Heart right ventricle (tissue), 16 donors: ENCODE measurements at regions not wholly inside any gene's neighbourhood (a gene's known extent, or its start where the extent isn't known, plus 50 kb on each side); places are given as distances from the start of the nearest gene placed in this dataset.

Experiments used
- ATAC-seq, 8 donors: fragments of 200-7000 bp; cut with Tn5 transposase; one replicate each; pipeline ENCODE4 v1.9.1; 2020; ENCODE audit warnings: mild to moderate bottlenecking in 8 of 8, moderate library complexity in 8 of 8, moderate number of reproducible peaks in 1 of 8
- DNase-seq, 2 donors: peaks; one replicate each; pipeline ENCODE4 v3.0.0-alpha.2; 2020
- H3K27ac ChIP-seq, 10 donors: fragments of 200-600 bp; sonication (generic) in 2 of 10; one replicate each; pipeline versions ENCODE4 v1.5.0 to v1.8.0; 2020 to 2022; ENCODE audit warnings: mild to moderate bottlenecking in 3 of 10
- H3K27me3 ChIP-seq, 7 donors: fragments of 200-600 bp; one replicate each; pipeline ENCODE4 v1.8.0; 2021 to 2022; ENCODE audit warnings: mild to moderate bottlenecking in 2 of 7
- H3K36me3 ChIP-seq, 9 donors: fragments of 200-600 bp; sonication (generic) in 1 of 9; one replicate each; pipeline versions ENCODE4 v1.5.0 to v1.8.0; 2020 to 2022; ENCODE audit warnings: mild to moderate bottlenecking in 2 of 9
- H3K4me1 ChIP-seq, 9 donors: fragments of 200-600 bp; sonication (generic) in 1 of 9; one replicate each; pipeline versions ENCODE4 v1.5.0 to v1.8.0; 2020 to 2022; ENCODE audit warnings: mild to moderate bottlenecking in 4 of 9
- H3K4me3 ChIP-seq, 10 donors: fragments of 200-600 bp; sonication (generic) in 2 of 10; one replicate each; pipeline versions ENCODE4 v1.5.0 to v1.8.0; 2020 to 2022; ENCODE audit warnings: mild to moderate bottlenecking in 7 of 10, moderate library complexity in 2 of 10
- H3K9me3 ChIP-seq, 11 donors: fragments of 200-600 bp in 10 of 11; sonication (generic) in 2 of 11; one replicate each; pipeline versions ENCODE4 v1.5.0 to v1.8.0; 2013 to 2022; ENCODE audit warnings: mild to moderate bottlenecking in 2 of 11, control low read depth in 1 of 11, moderate library complexity in 1 of 11
- CTCF ChIP-seq, 9 donors: fragments of 200-600 bp; sonication (generic) in 2 of 9; IDR thresholded peaks; one replicate each; pipeline versions ENCODE4 v1.5.0 to v1.8.0; 2021 to 2022; ENCODE audit warnings: antibody characterized with exemption in 9 of 9, mild to moderate bottlenecking in 5 of 9, moderate library complexity in 1 of 9
- WGBS, 2 donors: extraction: QIAGEN DNeasy Blood & Tissue Kit; methylation state at CpG; one replicate each; pipeline ENCODE4 v1.1.7; 2013; ENCODE audit warnings: inconsistent platforms in 1 of 2; 5-methylcytosine and 5-hydroxymethylcytosine counted together
- intact Hi-C, 10 donors: fragments of 100-400 bp; cut with DNase I; formaldehyde crosslinking; loops; one replicate each; pipeline versions ENCODE4 v1.11.1 to v1.14.2; 2022
- donor health status: Arrhythmogenic right ventricular cardiomyopathy.
- donor health status: ischemic (EF 13 %, LVEDD 7.1; RV severe dilation, severe dysfunction).
- donor health status: healthy with polysubstance abuse.
- donor health status: DM: no; HTN: yes; CAD: no.
- donor health status: DM: no; HTN: no; CAD: no.
- donor health status: ischemic (EF 25% LVEDD 6.9; RV normal size, moderate dysfunction).
- donor health status: ischemic (EF 25% LVEDD 5.7; RV mildly dilated, moderate dysfunction).
- donor health status: healthy.
- donor health status: DM: yes; HTN: yes; CAD: no.
- donor health status: Ischemic cardiomyopathy.
- donor health status: ischemic (EF 35%, LVEDD 5.7; RV mildly dilated, moderate dysfunction).
- donor health status: nonischemic (EF 11% LVEDD 7.7; RV severe dilation, severe dysfunction).
- donor health status: DM: yes; HTN: yes; CAD: no.
- donor health status: PGD.
- donor health status: ischemic (EF 29% LVEDD 5.4; RV normal size, mild dysfunction).
- donor health status: nonischemic (EF 23%, LVEDD 6.1; RV moderate dilation, normal function).

GRCh38 chr11:70799386-70799785 lies 401.1 kb downstream of the CTTN start:
- WGBS, 2 donors: 60 to 65% methylated on average over 6 of the region's 6 CpGs

DNA sequence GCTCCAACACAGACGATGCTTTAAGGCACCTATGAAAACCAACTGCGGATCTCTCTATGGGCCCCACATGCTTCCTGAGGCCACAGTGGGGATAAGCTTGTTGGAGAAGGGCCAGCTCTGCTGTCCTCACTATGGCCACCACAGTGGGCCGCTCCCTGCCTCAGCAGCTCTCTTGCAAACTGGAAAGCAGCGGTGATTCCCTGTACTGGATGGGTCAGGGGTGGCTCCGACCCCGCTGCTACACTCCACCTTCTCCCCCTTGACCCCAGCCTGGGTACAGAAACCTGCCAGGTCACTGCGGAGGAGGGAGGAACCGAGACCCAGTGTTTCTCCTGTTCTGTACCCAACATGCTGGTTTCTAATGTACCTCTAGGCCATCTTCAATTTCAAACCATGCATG lies 403.9 kb downstream of the CTTN start:
- no peak overlapping the region for H3K27ac ChIP-seq
- H3K4me1 ChIP-seq: no peaks in the 10 kb centered on the region
- H3K9me3 ChIP-seq: no peaks in the 10 kb centered on the region
- WGBS, 2 donors: 84 to 90% methylated on average over 8 of the region's 8 CpGs
- H3K4me3 ChIP-seq: no peak overlapping the region
- DNase-seq (no peak), ATAC-seq (peak in 1 of 8 donors; percentile 27)
- peaks cover 0 to 6% (median 0%) of the 10 kb centered on the region in 7 donors for H3K27me3 ChIP-seq
- H3K36me3 ChIP-seq: no peaks in the 10 kb centered on the region
- TF ChIP-seq CTCF (IDR thresholded peaks at IDR 0.05): no peak
- intact Hi-C loops: no loop called here

More at GRCh38 chr11:70799386-70799785, 401.1 kb downstream of the CTTN start:
- H3K9me3 ChIP-seq: peaks cover 0 to 22% (median 0%) of the 10 kb centered on the region in 11 donors
- TF ChIP-seq CTCF (IDR thresholded peaks at IDR 0.05): no peak
- no peak overlapping the region for H3K27ac ChIP-seq
- no peaks in the 10 kb centered on the region for H3K36me3 ChIP-seq
- no peaks in the 10 kb centered on the region for H3K4me1 ChIP-seq
- no peak overlapping the region for H3K4me3 ChIP-seq
- ATAC-seq (no peak), DNase-seq (no peak)
- peaks cover 0 to 6% (median 0%) of the 10 kb centered on the region in 7 donors for H3K27me3 ChIP-seq
- intact Hi-C loops: no loop called here

DNA sequence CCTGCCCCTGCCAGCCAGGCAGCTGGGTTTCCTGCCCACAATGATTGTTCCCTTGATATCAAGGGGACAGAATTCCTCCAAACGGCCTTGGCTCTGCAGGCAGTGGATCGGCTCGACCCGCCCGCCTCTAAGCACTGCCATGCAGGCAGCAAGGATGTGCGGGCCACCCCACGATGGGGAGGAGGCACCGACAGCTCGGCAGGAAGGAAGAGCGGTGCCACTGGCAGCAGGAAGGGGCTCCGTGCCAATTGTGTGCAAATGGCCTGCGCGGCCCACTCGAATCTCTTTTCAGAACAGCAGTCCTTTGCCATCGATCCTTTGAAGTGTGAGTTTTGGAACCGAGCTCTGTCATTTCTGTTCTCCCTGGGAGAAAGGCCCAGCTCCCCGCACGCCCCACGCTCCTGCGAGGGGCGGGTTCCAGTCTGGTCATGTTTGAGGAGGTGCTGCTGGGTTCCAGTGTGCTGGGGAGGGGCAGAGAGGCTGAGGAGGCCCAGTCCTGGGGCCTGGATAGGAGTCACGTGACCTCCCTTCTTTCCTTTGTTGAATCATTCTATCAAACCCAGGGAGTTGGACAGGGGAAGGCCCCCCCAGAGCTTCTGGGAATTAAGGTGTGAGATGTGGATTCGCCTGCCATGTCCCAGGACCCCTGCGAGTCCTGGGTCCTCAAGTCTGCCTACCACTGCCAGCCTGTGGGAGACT lies 406.0 kb downstream of the CTTN start:
- H3K27me3 ChIP-seq: peaks cover 0 to 6% (median 0%) of the 10 kb centered on the region in 7 donors
- WGBS, 2 donors: 75 to 78% methylated on average over 24 of the region's 24 CpGs
- no peak overlapping the region for H3K27ac ChIP-seq
- no peaks in the 10 kb centered on the region for H3K4me1 ChIP-seq
- ATAC-seq (no peak), DNase-seq (no peak)
- H3K4me3 ChIP-seq: no peak overlapping the region
- no peaks in the 10 kb centered on the region for H3K9me3 ChIP-seq
- intact Hi-C loops: no loop called here
- TF ChIP-seq CTCF (IDR thresholded peaks at IDR 0.05): no peak
- no peaks in the 10 kb centered on the region for H3K36me3 ChIP-seq

GRCh38 chr11:70805243-70805642 lies 406.9 kb downstream of the CTTN start:
- Histone ChIP-seq H3K27me3 (peaks cover 0 to 6% (median 0%) of the 10 kb centered on the region in 7 donors), H3K4me1 (no peaks in the 10 kb centered on the region), H3K4me3 (no peak overlapping the region), H3K36me3 (no peaks in the 10 kb centered on the region), H3K27ac (no peak overlapping the region), H3K9me3 (no peaks in the 10 kb centered on the region)
- TF ChIP-seq CTCF (IDR thresholded peaks at IDR 0.05): no peak
- no peak for ATAC-seq
- intact Hi-C loops: no loop called here
- 71 to 79% methylated on average over 7 of the region's 7 CpGs for WGBS, 2 donors
- no peak for DNase-seq
